ENCODE measurements at regions not wholly inside any gene's neighbourhood (a gene's known extent, or its start where the extent isn't known, plus 50 kb on each side); places are given as distances from the start of the nearest gene placed in this dataset.

DNA sequence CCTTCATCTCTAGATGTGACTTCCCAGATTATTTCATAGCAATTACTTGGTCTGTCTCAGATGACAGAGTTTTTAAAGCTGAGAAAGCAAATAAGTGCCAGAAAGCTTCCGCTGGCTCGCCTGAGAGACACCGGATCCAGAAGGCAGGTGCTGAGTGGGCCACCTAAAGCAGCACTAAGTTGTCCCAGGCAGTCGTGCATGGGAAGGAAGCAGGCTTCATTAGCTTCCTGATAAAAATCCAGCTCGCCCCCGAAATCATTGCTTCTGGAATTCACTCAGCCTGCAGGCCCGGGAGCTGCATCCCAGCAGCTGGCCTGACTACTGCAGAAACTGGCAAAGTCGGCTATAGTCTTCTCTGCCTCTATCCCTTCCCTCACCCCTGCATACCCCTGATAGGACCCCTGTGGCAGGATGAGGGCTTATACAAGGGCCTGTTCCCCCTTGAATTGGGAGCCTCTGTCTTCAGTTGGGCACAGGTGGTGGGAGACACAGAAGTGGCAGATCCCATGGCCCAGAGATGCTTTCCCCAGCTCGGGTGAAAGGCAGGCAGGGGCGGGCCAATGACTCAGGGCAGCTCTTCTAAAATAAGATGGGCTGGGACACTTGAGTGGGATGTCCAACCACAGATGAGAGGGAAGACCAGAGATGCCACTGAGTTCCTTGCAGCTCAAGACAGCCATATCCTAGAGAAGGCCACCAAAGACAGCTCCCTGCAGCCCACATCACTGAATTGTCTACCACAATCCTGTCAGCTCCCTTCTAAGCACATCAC lies 262.4 kb upstream of the PKDCC start:
- no peak for DNase-seq
- Histone ChIP-seq H3K4me1 (ENCODE audit: control insufficient read depth in 2 of 2, insufficient read depth in 2 of 2, low read length in 2 of 2) (no peaks in the 10 kb centered on the region), H3K36me3 (ENCODE audit: control insufficient read depth in 2 of 3, insufficient read depth in 3 of 3, low read length in 3 of 3) (no peaks in the 10 kb centered on the region), H3K27me3 (ENCODE audit: control insufficient read depth in 2 of 2, insufficient read depth in 2 of 2, low read length in 2 of 2) (peaks cover 0 to 4% of the 10 kb centered on the region in 2 donors), H3K4me3 (ENCODE audit: low read length) (no peak overlapping the region), H3K27ac (ENCODE audit: low read depth, low read length) (no peak overlapping the region), H3K9me3 (ENCODE audit: control insufficient read depth in 2 of 3, low read length in 3 of 3) (no peaks in the 10 kb centered on the region)
- ATAC-seq: no peak
- Mint-ChIP-seq H3K4me3 (no peak overlapping the region), H3K36me3 (no peaks in the 10 kb centered on the region), H3K4me1 (no peaks in the 10 kb centered on the region), H3K27me3 (peaks cover 5 to 28% (median 14%) of the 10 kb centered on the region in 5 donors), H3K27ac (no peak overlapping the region), H3K9me3 (peaks cover 0 to 2% (median 0%) of the 10 kb centered on the region in 11 donors)
- ChIA-PET CTCF (no interaction called here), POLR2A (no interaction called here)
- intact Hi-C loops (cut with micrococcal nuclease): loop anchor here in 1 of 2 donors (10.0 kb wide), 1 partner anchor 1231 kb away; no protein-coding TSS in a partner anchor

GRCh38 chr2:41791523-41791922 lies 256.3 kb upstream of the PKDCC start:
- H3K27me3 Mint-ChIP-seq: peaks cover 3 to 24% (median 21%) of the 10 kb centered on the region in 5 donors
- H3K27ac Mint-ChIP-seq: no peak overlapping the region
- Histone ChIP-seq H3K9me3 (ENCODE audit: control insufficient read depth in 2 of 3, low read length in 3 of 3) (no peaks in the 10 kb centered on the region), H3K27me3 (ENCODE audit: control insufficient read depth in 2 of 2, insufficient read depth in 2 of 2, low read length in 2 of 2) (peaks cover 0 to 4% of the 10 kb centered on the region in 2 donors), H3K27ac (ENCODE audit: low read depth, low read length) (no peak overlapping the region), H3K4me1 (ENCODE audit: control insufficient read depth in 2 of 2, insufficient read depth in 2 of 2, low read length in 2 of 2) (no peaks in the 10 kb centered on the region), H3K4me3 (ENCODE audit: low read length) (no peak overlapping the region), H3K36me3 (ENCODE audit: control insufficient read depth in 2 of 3, insufficient read depth in 3 of 3, low read length in 3 of 3) (no peaks in the 10 kb centered on the region)
- no peaks in the 10 kb centered on the region for H3K4me1 Mint-ChIP-seq
- H3K9me3 Mint-ChIP-seq: peaks cover 0 to 10% (median 0%) of the 10 kb centered on the region in 11 donors
- H3K4me3 Mint-ChIP-seq: no peak overlapping the region
- peak in 1 of 9 donors; percentile 1 for DNase-seq
- intact Hi-C loops (cut with micrococcal nuclease): no loop called here
- ATAC-seq: no peak
- CTCF ChIA-PET: no interaction called here
- POLR2A ChIA-PET: no interaction called here
- H3K36me3 Mint-ChIP-seq: no peaks in the 10 kb centered on the region

DNA sequence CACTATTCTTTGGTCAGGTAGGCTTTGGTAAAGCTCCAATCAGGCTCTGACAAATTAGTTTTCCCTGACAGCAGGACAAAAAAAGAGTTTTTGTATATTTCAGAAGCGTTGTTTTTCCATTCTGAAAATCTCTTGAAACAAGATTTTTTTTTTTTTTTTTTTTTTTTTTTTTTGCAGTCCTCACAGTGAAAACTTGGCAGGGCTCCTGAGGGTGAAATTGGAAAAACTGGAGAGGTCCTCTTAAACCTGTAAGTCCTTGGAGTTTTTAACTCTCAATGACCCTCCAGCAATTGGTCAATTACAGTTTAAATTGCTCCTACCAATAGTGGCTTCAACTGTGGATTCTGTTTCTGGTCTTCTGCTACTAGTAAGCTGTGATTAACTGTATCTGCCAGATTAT lies 244.5 kb upstream of the PKDCC start:
- DNase-seq: no peak
- H3K4me3 ChIP-seq (ENCODE audit: low read length): no peak overlapping the region
- intact Hi-C loops (cut with micrococcal nuclease): no loop called here
- ATAC-seq: no peak
- H3K4me1 Mint-ChIP-seq: no peaks in the 10 kb centered on the region
- no peaks in the 10 kb centered on the region for H3K9me3 ChIP-seq (ENCODE audit: control insufficient read depth in 2 of 3, low read length in 3 of 3)
- no peak overlapping the region for H3K4me3 Mint-ChIP-seq
- H3K36me3 Mint-ChIP-seq: peaks cover 0 to 10% (median 0%) of the 10 kb centered on the region in 5 donors
- POLR2A ChIA-PET: no interaction called here
- peaks cover 0 to 3% of the 10 kb centered on the region in 2 donors for H3K27me3 ChIP-seq (ENCODE audit: control insufficient read depth in 2 of 2, insufficient read depth in 2 of 2, low read length in 2 of 2)
- H3K27ac ChIP-seq (ENCODE audit: low read depth, low read length): no peak overlapping the region
- peaks cover 3 to 30% (median 17%) of the 10 kb centered on the region in 11 donors for H3K9me3 Mint-ChIP-seq
- no peaks in the 10 kb centered on the region for H3K36me3 ChIP-seq (ENCODE audit: control insufficient read depth in 2 of 3, insufficient read depth in 3 of 3, low read length in 3 of 3)
- CTCF ChIA-PET: no interaction called here
- no peaks in the 10 kb centered on the region for H3K4me1 ChIP-seq (ENCODE audit: control insufficient read depth in 2 of 2, insufficient read depth in 2 of 2, low read length in 2 of 2)
- peaks cover 1 to 70% (median 58%) of the 10 kb centered on the region in 5 donors for H3K27me3 Mint-ChIP-seq
- H3K27ac Mint-ChIP-seq: no peak overlapping the region

DNA sequence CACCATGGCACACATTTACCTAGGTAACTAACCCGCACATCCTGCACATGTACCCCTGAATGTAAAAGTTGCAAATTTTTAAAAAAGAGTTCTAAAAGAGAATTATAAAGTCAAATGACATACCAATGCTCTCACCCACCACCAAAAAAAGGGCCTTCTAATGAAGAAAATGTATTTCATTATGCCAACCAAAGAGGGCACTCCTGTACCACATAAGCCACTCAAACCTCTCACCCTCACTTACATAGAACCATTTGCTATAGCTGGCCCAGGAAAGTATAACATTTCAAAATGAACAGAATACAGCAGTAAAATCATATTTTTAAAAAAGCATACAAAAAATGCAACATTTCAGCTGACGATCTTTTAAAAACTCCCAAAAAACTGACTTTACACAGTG lies 241.5 kb upstream of the PKDCC start:
- Mint-ChIP-seq H3K4me1 (no peaks in the 10 kb centered on the region), H3K36me3 (peaks cover 0 to 5% (median 0%) of the 10 kb centered on the region in 5 donors), H3K4me3 (no peak overlapping the region), H3K9me3 (peaks cover 3 to 25% (median 13%) of the 10 kb centered on the region in 11 donors), H3K27ac (no peak overlapping the region), H3K27me3 (peaks cover 6 to 81% (median 66%) of the 10 kb centered on the region in 5 donors)
- Histone ChIP-seq H3K27ac (ENCODE audit: low read depth, low read length) (no peak overlapping the region), H3K27me3 (ENCODE audit: control insufficient read depth in 2 of 2, insufficient read depth in 2 of 2, low read length in 2 of 2) (peaks cover 0 to 3% of the 10 kb centered on the region in 2 donors), H3K9me3 (ENCODE audit: control insufficient read depth in 2 of 3, low read length in 3 of 3) (no peaks in the 10 kb centered on the region), H3K4me3 (ENCODE audit: low read length) (no peak overlapping the region), H3K36me3 (ENCODE audit: control insufficient read depth in 2 of 3, insufficient read depth in 3 of 3, low read length in 3 of 3) (no peaks in the 10 kb centered on the region), H3K4me1 (ENCODE audit: control insufficient read depth in 2 of 2, insufficient read depth in 2 of 2, low read length in 2 of 2) (no peaks in the 10 kb centered on the region)
- ChIA-PET POLR2A (no interaction called here), CTCF (interaction anchor here (0.6 kb wide), 1 partner anchor 541 kb away, joined by 5 read pairs; no protein-coding TSS in a partner anchor)
- ATAC-seq (no peak), DNase-seq (no peak)
- intact Hi-C loops (cut with micrococcal nuclease): no loop called here

DNA sequence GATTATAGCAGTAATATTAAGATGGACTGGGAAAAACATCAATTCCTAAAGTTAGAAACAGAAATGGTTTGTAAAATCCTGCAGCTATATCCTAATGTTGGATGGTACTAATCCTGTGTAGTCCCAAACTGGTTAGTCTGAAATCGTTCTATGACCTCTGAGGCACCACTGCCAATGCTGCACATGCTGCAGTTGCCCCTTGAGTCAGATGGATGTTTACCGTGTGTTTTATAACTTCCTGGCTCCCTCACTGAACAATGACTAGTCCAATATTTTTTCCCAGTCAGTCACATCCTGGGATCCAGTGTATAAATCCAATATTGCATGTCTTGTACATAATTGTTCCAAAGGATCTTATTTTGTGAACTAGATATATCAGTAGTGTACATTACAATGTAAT lies 226.7 kb upstream of the PKDCC start:
- no peak overlapping the region for H3K4me3 ChIP-seq (ENCODE audit: low read length)
- Mint-ChIP-seq H3K36me3 (peaks cover 0 to 19% (median 2%) of the 10 kb centered on the region in 5 donors), H3K9me3 (peaks cover 0 to 41% (median 20%) of the 10 kb centered on the region in 11 donors), H3K4me1 (no peaks in the 10 kb centered on the region), H3K4me3 (no peak overlapping the region), H3K27ac (no peak overlapping the region), H3K27me3 (peaks cover 0 to 53% (median 46%) of the 10 kb centered on the region in 5 donors)
- H3K9me3 ChIP-seq (ENCODE audit: control insufficient read depth in 2 of 3, low read length in 3 of 3): no peaks in the 10 kb centered on the region
- ChIA-PET POLR2A (no interaction called here), CTCF (no interaction called here)
- intact Hi-C loops (cut with micrococcal nuclease): no loop called here
- DNase-seq: no peak
- H3K36me3 ChIP-seq (ENCODE audit: control insufficient read depth in 2 of 3, insufficient read depth in 3 of 3, low read length in 3 of 3): no peaks in the 10 kb centered on the region
- ATAC-seq: no peak
- H3K4me1 ChIP-seq (ENCODE audit: control insufficient read depth in 2 of 2, insufficient read depth in 2 of 2, low read length in 2 of 2): no peaks in the 10 kb centered on the region
- no peak overlapping the region for H3K27ac ChIP-seq (ENCODE audit: low read depth, low read length)
- no peaks in the 10 kb centered on the region for H3K27me3 ChIP-seq (ENCODE audit: control insufficient read depth in 2 of 2, insufficient read depth in 2 of 2, low read length in 2 of 2)

DNA sequence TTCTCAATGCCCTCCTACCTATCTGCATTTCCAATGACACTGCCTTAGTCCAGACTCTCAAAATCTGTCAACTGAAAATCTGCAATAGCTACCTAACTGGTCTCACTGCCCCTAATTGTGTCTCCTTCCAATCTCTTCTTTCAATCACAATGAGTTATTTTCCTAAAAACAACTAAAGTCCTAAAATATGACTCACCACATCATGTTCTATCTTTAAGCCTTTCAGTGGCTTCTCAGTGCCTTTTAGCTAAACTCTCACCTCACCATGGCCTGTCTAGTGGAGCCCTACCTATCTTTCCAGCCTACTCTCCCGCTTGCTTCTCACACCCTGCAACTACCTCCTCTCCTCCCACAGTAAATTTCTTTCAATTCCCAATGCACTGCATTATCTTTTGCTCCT lies 220.9 kb upstream of the PKDCC start:
- H3K27ac Mint-ChIP-seq: no peak overlapping the region
- no peaks in the 10 kb centered on the region for H3K36me3 Mint-ChIP-seq
- no peaks in the 10 kb centered on the region for H3K36me3 ChIP-seq (ENCODE audit: control insufficient read depth in 2 of 3, insufficient read depth in 3 of 3, low read length in 3 of 3)
- ChIA-PET POLR2A (no interaction called here), CTCF (interaction anchor here (1.3 kb wide), 1 partner anchor 17 kb away, joined by 3 read pairs; no protein-coding TSS in a partner anchor)
- intact Hi-C loops (cut with micrococcal nuclease): no loop called here
- DNase-seq (no peak), ATAC-seq (no peak)
- no peak overlapping the region for H3K4me3 Mint-ChIP-seq
- no peaks in the 10 kb centered on the region for H3K27me3 ChIP-seq (ENCODE audit: control insufficient read depth in 2 of 2, insufficient read depth in 2 of 2, low read length in 2 of 2)
- peaks cover 0 to 2% (median 0%) of the 10 kb centered on the region in 11 donors for H3K9me3 Mint-ChIP-seq
- no peaks in the 10 kb centered on the region for H3K9me3 ChIP-seq (ENCODE audit: control insufficient read depth in 2 of 3, low read length in 3 of 3)
- no peaks in the 10 kb centered on the region for H3K4me1 ChIP-seq (ENCODE audit: control insufficient read depth in 2 of 2, insufficient read depth in 2 of 2, low read length in 2 of 2)
- peaks cover 15 to 40% (median 27%) of the 10 kb centered on the region in 5 donors for H3K27me3 Mint-ChIP-seq
- no peaks in the 10 kb centered on the region for H3K4me1 Mint-ChIP-seq
- no peak overlapping the region for H3K27ac ChIP-seq (ENCODE audit: low read depth, low read length)
- H3K4me3 ChIP-seq (ENCODE audit: low read length): no peak overlapping the region
